HEK293 (cell line): ENCODE measurements at regions not wholly inside any gene's neighbourhood (a gene's known extent, or its start where the extent isn't known, plus 50 kb on each side); places are given as distances from the start of the nearest gene placed in this dataset.

Source experiments
- CTCF ChIA-PET: fragments of 350-600 bp; formaldehyde crosslinking; extraction: SDS; loops from one replicate; lab custom pipeline; 2021; ENCODE audit warnings: antibody characterized with exemption; lab: Yijun Ruan, JAX
- POLR2A ChIA-PET: fragments of 300-600 bp; formaldehyde crosslinking; extraction: SDS; loops from one replicate; lab custom pipeline; 2020; ENCODE audit warnings: antibody characterized with exemption, inconsistent platforms; lab: Yijun Ruan, JAX
- H3K27ac ChIP-seq: fragments of 200-500 bp; sonication (Bioruptor generic); 2 replicates; pipeline ENCODE4 v1.5.1; 2014; ENCODE audit warnings: low read depth, low read length, control low read depth, inconsistent platforms; ENCODE audit errors: extremely low read depth
- H3K36me3 ChIP-seq, 2 experiments: fragments of 200-500 bp in 1 of 2; sonication (Bioruptor generic) in 1 of 2; 1 replicate in 1 of 2; 2 replicates in 1 of 2; pipeline ENCODE4 v1.5.1; 2014 to 2017; ENCODE audit warnings: inconsistent platforms in 2 of 2, low read length in 2 of 2; ENCODE audit not compliant: control insufficient read depth in 2 of 2, insufficient read depth in 1 of 2
- H3K4me1 ChIP-seq: fragments of 200-500 bp; sonication (Bioruptor generic); 2 replicates; pipeline ENCODE4 v1.5.1; 2014; ENCODE audit warnings: mild to moderate bottlenecking, low read length, inconsistent platforms; ENCODE audit not compliant: control insufficient read depth, insufficient read depth
- H3K4me3 ChIP-seq: 2 replicates; pipeline ENCODE4 v1.5.1; 2011; ENCODE audit warnings: low read depth, mild to moderate bottlenecking, control low read depth, low read length, moderate library complexity
- H3K9me3 ChIP-seq: fragments of 200-500 bp; sonication (Bioruptor generic); 2 replicates; pipeline ENCODE4 v1.5.1; 2014; ENCODE audit warnings: low read depth, low read length, inconsistent platforms; ENCODE audit not compliant: control insufficient read depth, insufficient read depth
- MEIS1 ChIP-seq: sonication (generic); formaldehyde crosslinking; IDR thresholded peaks from 2 replicates; pipeline ENCODE4 v1.8.1; 2022; ENCODE audit warnings: missing genetic modification reagents, mild to moderate bottlenecking, borderline replicate concordance

DNA sequence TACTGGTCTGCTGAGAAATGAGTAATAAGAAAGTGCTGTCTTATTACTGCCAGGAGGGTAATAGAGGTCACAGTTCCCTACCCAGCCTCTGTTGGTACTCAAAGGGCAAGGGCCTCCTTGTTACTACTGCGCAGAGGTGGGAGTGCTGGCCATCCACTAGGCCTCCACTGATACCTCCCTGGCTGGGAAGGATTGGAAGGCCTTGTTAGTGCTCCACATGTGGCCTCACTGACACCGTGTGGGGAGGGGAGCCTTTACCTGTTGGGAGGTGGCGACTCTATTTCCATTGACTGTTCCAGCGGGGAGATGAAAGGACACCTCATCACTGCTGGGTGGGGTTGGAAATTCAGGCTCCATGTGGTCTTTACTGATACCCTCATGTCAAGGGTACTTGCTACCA, 57.8 kb upstream of the USP24 start:
- Histone ChIP-seq H3K27ac (no peak overlapping the region), H3K4me1 (peaks cover 3% of the 10 kb centered on the region; the same call in 1 of the 2 replicates), H3K36me3 (no peaks in the 10 kb centered on the region)
- CTCF ChIA-PET = interaction anchor here (0.7 kb wide), 2 partner anchors 130 to 576 kb away, joined by 3 to 6 read pairs; no protein-coding TSS in a partner anchor
- POLR2A ChIA-PET = no interaction called here
- TF ChIP-seq MEIS1 = no peak
- TF ChIP-seq, all 188 proteins: peak for 0
- Histone ChIP-seq H3K9me3 (no peaks in the 10 kb centered on the region), H3K4me3 (no peak overlapping the region)
